D721Med (cell line): ENCODE measurements at regions not wholly inside any gene's neighbourhood (a gene's known extent, or its start where the extent isn't known, plus 50 kb on each side); places are given as distances from the start of the nearest gene placed in this dataset.

Source experiments
- DNase-seq: peaks from one replicate; pipeline ENCODE4 v3.0.0; 2011; ENCODE audit warnings: low spot score; ENCODE audit not compliant: insufficient read length
- FAIRE-seq: peaks from 2 replicates; lab custom pipeline; 2011; peaks lifted over from hg19 to GRCh38; lab: Jason Lieb, UNC
- CTCF ChIP-seq: IDR thresholded peaks from 2 replicates; pipeline ENCODE4 v1.5.1; 2012; ENCODE audit warnings: mild to moderate bottlenecking, control low read depth; ENCODE audit not compliant: insufficient read depth; ENCODE audit errors: missing control alignments

GRCh38 chr4:82261084-82261483 is 112.7 kb downstream of the HNRNPD start:
- no peak for DNase-seq
- FAIRE-seq: no peak
- no peak for TF ChIP-seq CTCF

GRCh38 chr4:82260632-82261031 is 113.2 kb downstream of the HNRNPD start:
- no peak for DNase-seq
- no peak for FAIRE-seq
- no peak for TF ChIP-seq CTCF

- TF ChIP-seq CTCF: no peak
- FAIRE-seq (no peak), DNase-seq (no peak)
These were observed 117.1 kb downstream of the HNRNPD start for GRCh38 chr4:82256718-82257117.

GRCh38 chr4:82255657-82256056 is 118.1 kb downstream of the HNRNPD start:
- DNase-seq (no peak), FAIRE-seq (no peak)
- TF ChIP-seq CTCF: no peak

- DNase-seq (no peak), FAIRE-seq (no peak)
- peak; percentile 18 for TF ChIP-seq CTCF
These were observed 124.7 kb downstream of the HNRNPD start for GRCh38 chr4:82248903-82249632.

- no peak for DNase-seq
- no peak for TF ChIP-seq CTCF
- FAIRE-seq: no peak
These were observed 126.2 kb downstream of the HNRNPD start for GRCh38 chr4:82247629-82248028.

- FAIRE-seq (no peak), DNase-seq (no peak)
- no peak for TF ChIP-seq CTCF
These were observed 126.6 kb downstream of the HNRNPD start for GRCh38 chr4:82247171-82247570.
